ENCODE measurements at regions not wholly inside any gene's neighbourhood (a gene's known extent, or its start where the extent isn't known, plus 50 kb on each side); places are given as distances from the start of the nearest gene placed in this dataset.

DNA sequence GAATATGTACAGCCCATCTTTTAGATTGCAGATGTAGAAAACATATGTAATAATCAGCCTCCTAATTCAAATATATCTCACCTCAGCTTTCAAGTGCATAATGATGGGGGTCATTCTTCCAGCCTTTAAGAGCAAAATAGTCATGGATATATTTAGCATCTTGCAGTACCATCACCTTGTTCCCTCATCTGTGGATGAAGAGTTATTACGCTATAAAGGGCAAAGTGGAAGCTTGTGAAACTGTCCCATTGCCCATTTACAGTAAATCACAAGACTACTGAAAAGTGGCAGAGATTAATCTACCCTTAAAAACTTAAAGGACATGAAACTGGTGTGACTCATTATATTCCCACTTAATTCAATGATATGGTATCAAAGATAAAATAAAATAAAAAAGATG, 979.7 kb upstream of the HS3ST1 start:
- Histone ChIP-seq H3K36me3 (no peaks in the 10 kb centered on the region), H3K9me3 (no peaks in the 10 kb centered on the region), H3K4me3 (no peak overlapping the region), H3K4me1 (no peaks in the 10 kb centered on the region), H3K27me3 (no peaks in the 10 kb centered on the region), H3K27ac (no peak overlapping the region)
- ATAC-seq (no peak), DNase-seq (no peak)
- TF ChIP-seq POLR2A (IDR thresholded peaks at IDR 0.05) = no peak
- TF ChIP-seq, protein P1, sequence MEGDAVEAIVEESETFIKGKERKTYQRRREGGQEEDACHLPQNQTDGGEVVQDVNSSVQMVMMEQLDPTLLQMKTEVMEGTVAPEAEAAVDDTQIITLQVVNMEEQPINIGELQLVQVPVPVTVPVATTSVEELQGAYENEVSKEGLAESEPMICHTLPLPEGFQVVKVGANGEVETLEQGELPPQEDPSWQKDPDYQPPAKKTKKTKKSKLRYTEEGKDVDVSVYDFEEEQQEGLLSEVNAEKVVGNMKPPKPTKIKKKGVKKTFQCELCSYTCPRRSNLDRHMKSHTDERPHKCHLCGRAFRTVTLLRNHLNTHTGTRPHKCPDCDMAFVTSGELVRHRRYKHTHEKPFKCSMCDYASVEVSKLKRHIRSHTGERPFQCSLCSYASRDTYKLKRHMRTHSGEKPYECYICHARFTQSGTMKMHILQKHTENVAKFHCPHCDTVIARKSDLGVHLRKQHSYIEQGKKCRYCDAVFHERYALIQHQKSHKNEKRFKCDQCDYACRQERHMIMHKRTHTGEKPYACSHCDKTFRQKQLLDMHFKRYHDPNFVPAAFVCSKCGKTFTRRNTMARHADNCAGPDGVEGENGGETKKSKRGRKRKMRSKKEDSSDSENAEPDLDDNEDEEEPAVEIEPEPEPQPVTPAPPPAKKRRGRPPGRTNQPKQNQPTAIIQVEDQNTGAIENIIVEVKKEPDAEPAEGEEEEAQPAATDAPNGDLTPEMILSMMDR (IDR thresholded peaks at IDR 0.05) = no peak
- WGBS (ENCODE audit: insufficient coverage, low coverage, low lambda C conversion rate, missing lambda C conversion rate) = 80% methylated on average over 1 of the region's 1 CpG
- intact Hi-C loops (cut with DNase I) = no loop called here

DNA sequence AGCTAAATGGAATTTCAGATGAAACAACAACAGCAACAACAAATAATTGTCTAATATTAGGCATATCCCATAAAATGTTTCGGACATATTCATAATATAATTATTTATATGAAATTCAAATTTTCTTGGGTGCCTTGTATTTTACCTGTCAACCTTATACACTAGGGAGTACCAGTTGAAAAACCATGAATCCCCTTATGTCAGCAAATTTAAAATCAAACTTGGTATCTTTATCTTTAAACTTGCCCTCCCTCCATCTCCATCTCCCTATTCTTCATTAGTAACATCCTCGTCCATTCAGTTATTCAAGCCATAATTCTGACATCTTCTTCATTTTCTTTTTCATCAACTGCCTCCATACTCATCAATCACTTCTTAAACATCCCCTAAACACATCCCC, 974.5 kb upstream of the HS3ST1 start:
- ATAC-seq = no peak
- Histone ChIP-seq H3K4me3 (no peak overlapping the region), H3K27me3 (no peaks in the 10 kb centered on the region), H3K36me3 (no peaks in the 10 kb centered on the region), H3K9me3 (no peaks in the 10 kb centered on the region), H3K27ac (no peak overlapping the region), H3K4me1 (no peaks in the 10 kb centered on the region)
- intact Hi-C loops (cut with DNase I) = no loop called here
- TF ChIP-seq, protein P1 (IDR thresholded peaks at IDR 0.05) = no peak
- TF ChIP-seq POLR2A (IDR thresholded peaks at IDR 0.05) = no peak
- 48% methylated on average over 2 of the region's 2 CpGs for WGBS (ENCODE audit: insufficient coverage, low coverage, low lambda C conversion rate, missing lambda C conversion rate)
- DNase-seq = no peak

DNA sequence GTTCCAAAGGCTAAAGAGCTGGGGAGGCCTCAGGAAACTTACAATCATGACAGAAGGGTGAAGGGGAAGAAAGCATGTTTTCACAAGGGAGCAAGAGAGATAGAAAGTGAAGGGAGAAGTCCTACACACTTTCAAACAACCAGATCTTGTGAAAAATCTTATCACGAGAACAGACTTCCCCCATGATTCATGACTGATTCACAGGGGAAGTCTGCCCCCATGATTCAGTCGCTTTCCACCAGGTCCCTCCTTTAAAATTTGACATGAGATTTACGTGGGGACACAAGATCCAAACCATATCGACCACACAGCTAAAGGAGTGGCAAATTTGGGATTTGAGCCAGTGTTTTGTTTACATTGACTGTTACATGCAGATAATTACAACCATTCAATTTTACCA, 971.1 kb upstream of the HS3ST1 start:
- WGBS (ENCODE audit: insufficient coverage, low coverage, low lambda C conversion rate, missing lambda C conversion rate) = 35% methylated on average over 4 of the region's 4 CpGs
- H3K27ac ChIP-seq = no peak overlapping the region
- no peaks in the 10 kb centered on the region for H3K27me3 ChIP-seq
- intact Hi-C loops (cut with DNase I) = no loop called here
- H3K4me1 ChIP-seq = no peaks in the 10 kb centered on the region
- H3K4me3 ChIP-seq = no peak overlapping the region
- no peaks in the 10 kb centered on the region for H3K9me3 ChIP-seq
- TF ChIP-seq, protein P1 (IDR thresholded peaks at IDR 0.05) = no peak
- ATAC-seq (no peak), DNase-seq (no peak)
- H3K36me3 ChIP-seq = no peaks in the 10 kb centered on the region

DNA sequence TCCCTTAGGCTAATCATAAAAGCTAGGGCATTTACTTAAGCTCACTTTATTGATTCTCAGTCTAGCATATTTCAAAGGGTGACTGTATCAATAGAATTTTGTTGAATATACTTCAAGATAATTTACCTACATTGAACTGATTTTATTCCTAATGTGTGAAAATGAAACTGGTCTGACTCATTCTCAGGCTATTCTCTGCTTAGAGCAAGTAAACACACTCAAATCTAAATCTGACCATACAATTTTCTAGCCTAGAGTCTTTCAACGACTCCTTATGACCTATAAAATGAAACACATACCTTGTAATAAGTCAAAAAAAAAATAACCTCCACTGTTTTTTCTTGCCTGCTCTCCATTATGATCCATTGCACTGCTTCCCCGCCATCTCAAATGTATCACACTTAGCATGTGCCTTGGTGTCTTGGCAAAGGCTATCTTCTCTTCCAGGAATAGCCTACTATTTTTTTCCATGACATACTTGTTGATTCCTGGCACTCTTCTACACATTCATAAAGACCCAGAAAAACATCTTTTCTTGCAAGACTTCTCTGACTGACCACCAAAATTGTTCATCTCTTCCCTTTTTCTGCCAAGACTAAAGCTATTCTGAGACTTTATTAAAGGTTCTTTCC, 965.1 kb upstream of the HS3ST1 start:
- no peaks in the 10 kb centered on the region for H3K27me3 ChIP-seq

More for the DNA sequence above, 965.1 kb upstream of the HS3ST1 start:
- Histone ChIP-seq H3K4me1 (no peaks in the 10 kb centered on the region), H3K9me3 (no peaks in the 10 kb centered on the region), H3K36me3 (no peaks in the 10 kb centered on the region), H3K27ac (no peak overlapping the region), H3K4me3 (no peak overlapping the region)
- ATAC-seq (no peak), DNase-seq (no peak)
- WGBS (ENCODE audit: insufficient coverage, low coverage, low lambda C conversion rate, missing lambda C conversion rate) = 53% methylated on average over 2 of the region's 2 CpGs
- TF ChIP-seq POLR2A (IDR thresholded peaks at IDR 0.05) = no peak
- TF ChIP-seq, protein P1 (IDR thresholded peaks at IDR 0.05) = no peak
- intact Hi-C loops (cut with DNase I) = no loop called here

Data from right lobe of liver (tissue), 6 donors.